Endothelial cell of umbilical vein (primary cell): ENCODE measurements at regions not wholly inside any gene's neighbourhood (a gene's known extent, or its start where the extent isn't known, plus 50 kb on each side); places are given as distances from the start of the nearest gene placed in this dataset.

ENCODE experiments used
- BruUV-seq: library from RNA; stranded (reverse); fragments of 400-500 nt; replicated peaks from 2 replicates; lab custom pipeline; 2021; lab: Mats Ljungman, UMichigan
- CTCF ChIA-PET: fragments of 300-600, 350-600 bp; sonication (Branson Sonifier 250); formaldehyde crosslinking; loops from one replicate; lab custom pipeline; 2021; ENCODE audit warnings: antibody characterized with exemption, inconsistent platforms; lab: Charles Lee
- POLR2A ChIA-PET: fragments of 300-600, 350-600 bp; sonication (Branson Sonifier 250); formaldehyde crosslinking; loops from one replicate; lab custom pipeline; 2021; ENCODE audit warnings: antibody characterized with exemption, inconsistent platforms; lab: Charles Lee
- DNase-seq: peaks from one replicate; pipeline ENCODE4 v3.0.0-alpha.2; 2011; ENCODE audit warnings: low read depth, low spot score
- FAIRE-seq: peaks from 2 replicates; lab custom pipeline; 2011; peaks lifted over from hg19 to GRCh38; lab: Jason Lieb, UNC
- H2AFZ ChIP-seq: 2 replicates; pipeline ENCODE4 v1.6.0; 2012; ENCODE audit warnings: low read depth, low read length, control low read depth, inconsistent platforms
- H3K27ac ChIP-seq: 2 replicates; pipeline ENCODE4 v1.5.1; 2011; ENCODE audit warnings: low read depth, mild to moderate bottlenecking, control low read depth, low read length, moderate library complexity; ENCODE audit not compliant: insufficient read depth
- H3K27me3 ChIP-seq, 2 experiments: 2 replicates each; pipeline versions ENCODE4 v1.6.0 to v1.6.1; 2011; ENCODE audit warnings: low read length in 2 of 2, mixed read lengths in 1 of 2; ENCODE audit not compliant: control insufficient read depth in 2 of 2, insufficient read depth in 2 of 2
- H3K36me3 ChIP-seq, 2 experiments: 2 replicates in 1 of 2; 3 replicates in 1 of 2; pipeline ENCODE4 v1.5.1; 2011; ENCODE audit warnings: low read length in 2 of 2, mild to moderate bottlenecking in 1 of 2, moderate library complexity in 1 of 2; ENCODE audit not compliant: control insufficient read depth in 2 of 2, insufficient read depth in 2 of 2; ENCODE audit errors: extremely low read depth in 1 of 2
- H3K4me1 ChIP-seq: 3 replicates; pipeline ENCODE4 v1.5.1; 2011; ENCODE audit warnings: mild to moderate bottlenecking, low read length; ENCODE audit not compliant: control insufficient read depth, insufficient read depth; ENCODE audit errors: extremely low read depth
- H3K4me2 ChIP-seq: 2 replicates; pipeline ENCODE4 v1.6.1; 2011; ENCODE audit warnings: low read length, control low read depth, mixed read lengths; ENCODE audit not compliant: insufficient read depth
- H3K4me3 ChIP-seq, 3 experiments: fragments of 200-600 bp in 1 of 3; sonication (generic), shearing (Covaris generic) in 1 of 3; replicated peaks in 1 of 3; 2 replicates each; pipeline ENCODE4 v1.5.1; 2011 to 2016; ENCODE audit warnings: control low read depth in 3 of 3, low read length in 3 of 3, mild to moderate bottlenecking in 2 of 3, inconsistent platforms in 1 of 3, low read depth in 1 of 3, moderate library complexity in 1 of 3; ENCODE audit not compliant: insufficient read depth in 1 of 3
- H3K79me2 ChIP-seq: 2 replicates; pipeline ENCODE4 v1.6.0; 2012; ENCODE audit warnings: low read length, inconsistent platforms; ENCODE audit not compliant: control insufficient read depth, insufficient read depth
- H3K9ac ChIP-seq: replicated peaks from 2 replicates; pipeline ENCODE3; 2011; ENCODE audit warnings: low read length, control low read depth; ENCODE audit not compliant: insufficient read depth; ENCODE audit errors: extremely low read depth
- H3K9me1 ChIP-seq: replicated peaks from 3 replicates; pipeline ENCODE4 v1.6.0; 2011; ENCODE audit warnings: mild to moderate bottlenecking, low read length; ENCODE audit not compliant: control insufficient read depth, insufficient read depth; ENCODE audit errors: extremely low read depth
- H3K9me3 ChIP-seq: replicated peaks from 2 replicates; pipeline ENCODE4 v1.5.1; 2012; ENCODE audit warnings: low read length, inconsistent platforms; ENCODE audit not compliant: control insufficient read depth, insufficient read depth
- H4K20me1 ChIP-seq: replicated peaks from 2 replicates; pipeline ENCODE3; 2011; ENCODE audit warnings: mild to moderate bottlenecking, low read length; ENCODE audit not compliant: control insufficient read depth, insufficient read depth; ENCODE audit errors: extremely low read depth
- CTCF ChIP-seq, 2 donors: IDR thresholded peaks; 1 replicate in 1 of 2; 2 replicates in 1 of 2; pipeline ENCODE4 v1.5.1; 2011; ENCODE audit warnings: low read length in 2 of 2, mild to moderate bottlenecking in 2 of 2, moderate library complexity in 2 of 2, control low read depth in 1 of 2, inconsistent platforms in 1 of 2, low read depth in 1 of 2; ENCODE audit not compliant: insufficient read depth in 1 of 2; ENCODE audit errors: extremely low read depth in 1 of 2
- EZH2 ChIP-seq: IDR thresholded peaks from 2 replicates; pipeline ENCODE4 v1.6.1; 2012; ENCODE audit warnings: borderline replicate concordance, low read depth, mild to moderate bottlenecking, moderate library complexity, low read length, inconsistent platforms; ENCODE audit not compliant: severe bottlenecking
- JUN ChIP-seq: IDR thresholded peaks from 2 replicates; pipeline ENCODE4 v1.6.1; 2011; ENCODE audit warnings: borderline replicate concordance, low read depth; ENCODE audit not compliant: insufficient read length, insufficient read depth
- MYC ChIP-seq: IDR thresholded peaks from one replicate; pipeline ENCODE4 v1.6.1; 2011; ENCODE audit warnings: mild to moderate bottlenecking, low read depth, low read length
- POLR2A ChIP-seq: IDR thresholded peaks from 2 replicates; pipeline ENCODE4 v1.6.1; 2012; ENCODE audit warnings: low read depth, mild to moderate bottlenecking, control low read depth, low read length
- dilution Hi-C: fragments of 300-500 bp; cut with MboI; formaldehyde crosslinking; loops from one replicate; pipeline ENCODE4 v1.15.0; 2019; ENCODE audit warnings: low sequenced_read_pairs; ENCODE audit not compliant: extremely low pct_ligation_motif_present
- intact Hi-C: fragments of 100-400 bp; cut with micrococcal nuclease; formaldehyde crosslinking; loops from one replicate; pipeline ENCODE4 v1.10.0; 2022
- TF ChIP-seq, protein P1 (sequence below): IDR thresholded peaks from 2 replicates; pipeline ENCODE4 v1.6.1; 2011; ENCODE audit not compliant: insufficient read depth, insufficient read length

GRCh38 chr2:240227538-240228428 lies 87.3 kb upstream of the OTOS start:
- no peak for DNase-seq
- no peak overlapping the region for H2AFZ ChIP-seq
- H3K4me1 ChIP-seq = no peaks in the 10 kb centered on the region
- BruUV-seq = no TSS peak
- no peak overlapping the region for H3K4me3 ChIP-seq
- dilution Hi-C loops (no loop called here), intact Hi-C loops (no loop called here)
- H3K9me1 ChIP-seq = no peaks in the 10 kb centered on the region
- no peak for FAIRE-seq
- H3K9ac ChIP-seq = no peak overlapping the region
- H3K36me3 ChIP-seq = no peaks in the 10 kb centered on the region
- H3K79me2 ChIP-seq = no peaks in the 10 kb centered on the region
- no peak overlapping the region for H3K27ac ChIP-seq
- H3K4me2 ChIP-seq = no peak overlapping the region
- no peaks in the 10 kb centered on the region for H4K20me1 ChIP-seq
- H3K9me3 ChIP-seq = no peaks in the 10 kb centered on the region
- H3K27me3 ChIP-seq = no peaks in the 10 kb centered on the region
- ChIA-PET CTCF (no interaction called here), POLR2A (no interaction called here)
- TF ChIP-seq EZH2 (no peak), CTCF (IDR thresholded peaks at IDR 0.05; ENCODE audit: extremely low read depth in 1 of 2, insufficient read depth in 1 of 2, low read depth in 1 of 2, low read length in 2 of 2) (no peak), JUN (no peak), MYC (no peak), POLR2A (no peak)
- TF ChIP-seq, protein P1, sequence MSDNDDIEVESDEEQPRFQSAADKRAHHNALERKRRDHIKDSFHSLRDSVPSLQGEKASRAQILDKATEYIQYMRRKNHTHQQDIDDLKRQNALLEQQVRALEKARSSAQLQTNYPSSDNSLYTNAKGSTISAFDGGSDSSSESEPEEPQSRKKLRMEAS = no peak
